HG03575 (cell line): ENCODE measurements at regions not wholly inside any gene's neighbourhood (a gene's known extent, or its start where the extent isn't known, plus 50 kb on each side); places are given as distances from the start of the nearest gene placed in this dataset.
"Not testable (repeated sequence)": the region's sequence is repeated elsewhere in the genome, so short reads cannot be mapped to it uniquely, and the experiment has no call there.

Experiments used
- ATAC-seq: cut with Tn5 transposase; IDR thresholded peaks from one replicate; pipeline ENCODE4 v1.9.1; 2021; ENCODE audit not compliant: unreplicated experiment, insufficient number of reproducible peaks, low FRiP score; ENCODE audit errors: extremely low read depth

DNA sequence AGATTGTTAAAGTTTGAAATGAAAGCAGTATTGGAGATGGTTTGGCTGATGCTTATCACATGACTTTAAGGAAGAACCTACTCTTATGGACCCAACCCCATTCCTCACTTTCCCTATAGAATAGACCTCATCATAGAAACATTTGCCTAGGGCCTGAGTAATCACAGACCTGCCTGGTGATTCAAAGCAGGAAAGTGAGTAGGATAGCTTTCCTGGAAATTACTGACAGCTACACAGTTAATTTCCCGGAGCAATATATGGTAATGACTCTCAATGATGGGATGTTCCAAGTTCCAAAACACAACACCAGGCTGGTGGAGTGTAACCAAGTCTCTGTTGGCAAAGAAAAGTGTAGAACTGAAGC lies 233.8 kb downstream of the SIM1 start:
- no peak for ATAC-seq

DNA sequence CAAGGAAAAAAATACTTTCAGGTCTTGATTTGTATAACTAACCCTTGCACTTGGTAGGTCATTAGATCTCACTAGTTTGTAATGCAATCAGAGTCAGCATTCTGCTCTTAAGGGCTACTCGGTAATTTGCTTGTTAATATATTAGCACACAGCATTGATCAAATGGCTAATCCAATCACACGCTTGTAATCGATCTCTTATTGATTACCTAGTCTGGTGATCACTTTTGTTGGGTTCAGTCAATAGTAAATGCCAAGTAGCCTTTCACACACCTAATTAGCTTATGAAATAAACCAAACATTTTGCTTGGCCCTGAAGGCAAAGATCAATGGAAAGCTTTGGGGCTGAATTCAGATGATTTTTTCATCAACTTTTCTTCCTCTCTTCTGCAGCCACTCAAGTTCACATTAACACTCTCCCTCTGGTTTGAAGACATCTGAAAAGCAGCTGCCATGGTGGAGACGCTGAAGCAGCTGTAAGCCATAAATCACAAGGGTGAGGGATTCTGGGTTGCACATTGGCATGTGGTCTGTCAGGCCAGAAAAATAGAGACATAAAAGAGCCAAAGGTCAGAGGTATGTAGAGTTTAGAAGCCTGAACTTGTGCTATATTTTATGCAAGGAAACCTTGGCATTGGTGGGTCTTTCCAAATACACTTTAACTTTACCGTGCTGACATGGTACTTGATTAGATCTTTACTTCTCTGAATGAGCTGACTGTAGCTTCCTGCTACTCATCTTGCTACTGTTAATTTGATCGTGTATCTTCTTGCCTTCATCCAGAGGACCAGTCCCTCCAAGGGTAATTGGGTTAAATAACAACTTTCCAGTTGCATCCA lies 234.4 kb downstream of the SIM1 start:
- ATAC-seq: no peak

DNA sequence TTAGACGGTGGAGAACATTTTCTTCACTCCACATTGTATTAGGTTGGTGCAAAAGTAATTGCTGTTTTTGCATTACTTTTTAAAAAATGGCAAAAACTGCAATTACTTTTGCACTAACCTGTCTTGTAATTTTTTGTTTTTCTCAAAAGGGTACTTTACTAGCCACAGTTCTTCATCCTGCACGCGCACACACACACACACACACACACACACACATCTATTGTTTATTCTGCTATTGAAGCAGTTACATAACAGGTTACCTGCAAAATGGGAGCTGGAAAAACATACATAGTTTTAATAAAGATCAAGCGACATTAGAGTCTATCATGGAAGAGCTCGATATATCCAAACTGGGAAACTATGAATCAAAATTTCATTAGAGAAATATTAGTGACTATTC lies 235.2 kb downstream of the SIM1 start:
- no peak for ATAC-seq

DNA sequence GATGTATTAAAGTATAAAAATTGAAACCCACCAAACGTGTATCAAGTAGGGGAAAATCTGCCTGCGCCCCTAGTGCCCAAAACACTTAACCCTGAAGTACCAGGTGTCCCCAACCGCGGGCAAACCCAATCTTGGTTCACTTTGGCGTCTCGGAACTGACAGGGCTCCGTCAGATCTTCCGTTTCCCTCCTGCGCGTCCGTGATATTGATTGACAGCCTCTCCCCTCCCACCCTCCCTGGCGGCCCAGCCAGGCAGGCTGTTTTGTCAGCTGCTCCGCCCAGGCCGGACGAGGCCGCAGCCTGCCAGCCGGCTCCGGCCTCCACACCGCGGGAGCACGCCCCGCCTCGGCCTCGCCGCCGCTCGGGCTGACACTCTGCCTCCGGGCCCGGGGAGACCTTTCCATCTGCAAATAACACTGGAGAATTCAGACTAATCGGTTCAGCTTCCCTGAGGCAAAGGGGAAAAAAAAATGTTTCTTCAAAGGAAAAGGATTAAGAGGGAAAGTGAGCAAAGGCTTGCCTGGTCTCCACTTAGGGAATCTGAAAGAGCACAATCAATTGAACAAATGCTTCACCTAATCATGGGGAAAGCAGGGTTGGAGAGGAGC lies 234.9 kb upstream of the MCHR2 start:
- peak; percentile 93 for ATAC-seq

DNA sequence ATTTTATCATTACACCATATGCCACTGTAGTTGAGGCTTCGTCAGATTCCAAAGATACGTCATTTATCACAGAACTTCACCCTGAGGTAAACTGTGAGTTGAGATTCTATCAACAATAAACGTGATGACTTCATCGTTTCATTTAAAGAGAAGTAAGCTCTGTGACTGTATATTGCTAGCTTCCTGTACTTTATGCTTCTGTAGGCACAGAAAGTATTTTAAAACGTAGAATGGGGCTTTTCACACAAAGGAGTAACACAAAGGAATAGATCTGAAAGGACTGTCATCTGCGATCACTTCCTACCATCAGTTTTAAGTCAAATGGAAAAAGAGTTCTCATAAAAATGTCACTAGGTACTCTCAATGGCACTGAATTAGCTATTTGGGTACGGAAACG lies 234.4 kb upstream of the MCHR2 start:
- ATAC-seq: peak; percentile 8

DNA sequence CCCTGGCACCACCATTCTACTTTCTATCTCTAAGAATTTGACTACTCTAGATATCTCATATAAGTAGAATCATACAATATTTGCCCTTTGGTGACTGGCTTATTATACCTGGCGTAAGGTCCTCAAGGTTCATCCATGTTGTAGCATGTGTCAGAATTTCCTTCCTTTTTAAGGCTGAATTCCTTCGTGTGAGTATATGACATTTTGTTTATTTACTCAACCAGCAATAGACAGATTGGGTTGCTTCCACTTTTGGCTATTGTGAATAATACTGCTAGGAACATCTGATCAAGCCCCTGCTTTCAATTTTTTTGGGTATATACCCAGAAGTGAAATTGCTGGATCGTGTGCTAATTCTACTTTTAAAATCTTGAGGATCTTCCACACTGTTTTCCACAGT lies 232.8 kb upstream of the MCHR2 start:
- no peak for ATAC-seq

DNA sequence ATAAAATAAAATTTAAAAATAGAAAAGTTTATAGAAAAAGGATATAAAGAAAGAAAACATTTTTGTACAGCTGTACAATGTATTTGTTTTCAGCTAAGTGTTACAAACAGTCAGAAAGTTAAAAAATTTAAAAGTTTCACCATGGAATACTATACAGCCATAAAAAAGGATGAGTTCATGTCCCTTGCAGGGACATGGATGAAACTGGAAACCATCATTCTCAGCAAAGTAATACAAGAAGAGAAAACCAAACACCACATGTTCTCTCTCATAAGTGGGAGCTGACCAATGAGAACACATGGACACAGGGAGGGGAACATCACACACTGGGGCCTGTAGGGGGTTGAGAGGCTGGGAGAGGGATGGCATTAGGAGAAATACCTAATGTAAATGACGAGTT lies 229.9 kb upstream of the MCHR2 start:
- ATAC-seq: not testable (repeated sequence)

DNA sequence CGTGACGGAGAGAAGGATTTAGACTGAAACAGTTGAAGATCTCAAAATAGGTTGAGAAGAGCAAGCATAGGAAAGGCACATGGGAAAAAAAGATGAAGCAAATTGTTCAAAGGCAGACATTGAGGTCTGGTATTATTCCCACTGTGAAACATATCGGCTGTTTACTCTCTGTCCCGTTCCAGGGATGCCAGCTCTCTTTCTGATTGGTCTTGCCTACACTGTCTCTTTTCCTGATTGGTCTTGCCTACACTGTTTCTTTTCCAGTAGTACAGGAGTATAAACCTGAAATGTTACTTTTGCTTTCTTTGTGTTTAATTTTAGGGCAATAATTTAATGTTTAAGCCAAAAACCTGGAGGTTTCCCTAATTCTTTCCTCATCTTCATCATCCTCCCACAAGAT lies 226.5 kb upstream of the MCHR2 start:
- no peak for ATAC-seq

DNA sequence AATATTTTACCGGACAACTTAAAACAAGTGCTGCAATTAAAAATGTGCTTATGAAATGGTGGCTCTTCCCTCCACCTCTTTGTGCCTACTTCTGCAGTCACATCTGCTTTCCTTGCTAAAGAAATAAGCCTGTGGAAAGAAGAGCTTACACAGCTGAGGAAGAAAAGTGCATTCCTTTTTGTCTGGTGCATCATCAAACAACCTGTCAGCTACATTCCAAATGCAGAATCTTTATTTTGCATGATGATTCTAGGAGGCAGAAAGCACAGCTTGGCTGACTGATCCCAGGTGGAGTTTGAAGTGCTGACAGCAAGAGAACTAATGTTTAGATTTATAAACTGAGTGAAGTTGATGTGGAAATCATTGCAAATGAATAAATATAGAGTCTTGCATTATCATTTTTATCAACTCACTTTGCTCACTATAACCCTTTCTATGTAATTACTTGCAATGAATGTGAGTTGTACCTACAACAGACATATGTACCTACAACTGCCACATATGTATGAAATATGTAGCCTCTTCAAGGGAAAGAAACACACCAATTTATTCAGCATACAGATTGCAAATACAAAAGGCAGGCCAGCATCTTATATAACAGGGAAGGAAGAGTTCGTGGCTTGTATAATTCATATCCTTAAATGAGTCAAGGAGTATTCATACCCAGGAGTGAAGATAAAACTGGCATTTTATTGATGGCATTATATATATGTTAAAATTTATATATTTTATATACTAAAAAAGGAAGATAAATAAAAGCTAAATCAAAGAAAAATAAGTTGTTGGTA lies 223.4 kb upstream of the MCHR2 start:
- ATAC-seq: no peak

DNA sequence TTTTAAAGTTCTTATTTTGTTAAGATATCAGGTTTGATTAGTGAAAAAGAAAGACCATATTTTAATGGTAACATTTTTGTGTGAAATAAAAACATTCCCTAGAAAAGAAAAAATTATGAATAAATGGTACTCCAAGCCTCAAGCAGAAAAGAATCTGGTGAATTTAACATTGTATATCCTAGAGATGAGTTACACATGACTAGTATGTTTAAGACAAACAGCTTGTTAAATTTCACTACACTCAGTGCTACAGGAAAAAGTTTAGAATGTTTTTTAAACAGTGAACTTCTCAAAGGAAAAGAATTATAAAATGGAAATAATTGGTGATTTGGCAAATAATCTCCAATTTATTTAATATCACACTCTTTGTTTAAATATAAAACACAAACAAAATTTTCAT lies 222.7 kb upstream of the MCHR2 start:
- no peak for ATAC-seq

DNA sequence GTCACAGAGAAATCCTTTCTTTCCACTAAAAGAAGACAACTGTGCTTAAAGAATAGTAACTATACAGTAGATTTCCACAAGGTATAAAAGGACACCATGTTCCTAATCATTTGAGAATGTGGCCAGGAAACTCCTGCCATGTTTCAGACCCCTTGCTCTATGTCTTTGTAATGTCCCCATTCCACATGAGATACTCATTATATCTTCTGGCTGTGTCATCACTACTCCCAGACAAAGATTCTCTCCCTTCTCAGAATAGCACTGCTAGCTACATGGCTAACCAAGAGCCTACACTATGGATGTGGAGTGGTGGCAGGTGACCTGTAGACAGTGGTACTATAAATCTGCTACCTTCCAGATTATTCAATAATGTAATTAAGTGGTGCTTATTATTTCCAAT lies 218.1 kb upstream of the MCHR2 start:
- ATAC-seq: no peak

DNA sequence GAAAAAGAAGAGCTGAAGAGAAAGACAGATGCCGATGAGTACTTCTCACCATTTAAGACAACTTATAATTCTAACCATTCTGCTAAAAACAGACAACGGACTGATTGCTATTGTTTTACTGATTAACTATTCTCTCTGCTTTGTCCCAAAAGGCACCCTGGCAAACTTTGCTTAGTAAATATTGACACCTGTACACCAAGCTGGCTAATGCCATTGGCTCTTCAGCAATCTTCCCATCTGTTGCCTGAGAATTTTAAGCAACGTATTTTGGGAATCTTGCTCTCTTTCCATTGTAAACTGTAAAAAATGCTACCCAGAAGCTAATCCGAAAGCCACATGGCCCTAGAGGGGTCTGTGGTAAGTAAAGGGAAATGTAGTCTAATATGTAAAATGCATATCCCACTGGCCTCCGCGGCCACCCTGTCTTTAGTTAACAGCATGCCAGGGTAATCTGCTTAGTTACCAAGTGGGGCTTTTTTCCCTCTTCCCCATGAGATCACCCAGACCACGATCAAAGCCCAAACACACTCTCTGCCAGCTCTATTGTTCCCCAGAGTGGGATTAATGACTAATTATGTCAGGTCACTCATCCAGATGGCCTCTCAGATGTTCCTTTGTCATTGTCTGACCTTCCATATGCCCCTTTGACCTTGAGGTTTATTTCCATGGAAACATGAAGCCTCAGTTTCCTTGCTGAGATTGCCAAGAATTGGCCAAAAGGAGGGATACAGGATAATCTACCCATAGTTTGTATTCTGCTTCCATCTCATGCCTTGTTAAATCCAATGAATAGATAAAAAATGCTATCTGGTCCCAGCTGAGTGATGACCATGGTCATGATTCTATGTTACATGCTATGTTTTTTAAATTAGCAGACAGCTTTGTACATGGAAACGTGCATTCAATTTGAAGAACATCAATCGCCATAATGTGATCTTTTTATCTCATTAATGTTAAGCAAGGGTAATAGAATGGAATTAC lies 216.4 kb upstream of the MCHR2 start:
- ATAC-seq: no peak

DNA sequence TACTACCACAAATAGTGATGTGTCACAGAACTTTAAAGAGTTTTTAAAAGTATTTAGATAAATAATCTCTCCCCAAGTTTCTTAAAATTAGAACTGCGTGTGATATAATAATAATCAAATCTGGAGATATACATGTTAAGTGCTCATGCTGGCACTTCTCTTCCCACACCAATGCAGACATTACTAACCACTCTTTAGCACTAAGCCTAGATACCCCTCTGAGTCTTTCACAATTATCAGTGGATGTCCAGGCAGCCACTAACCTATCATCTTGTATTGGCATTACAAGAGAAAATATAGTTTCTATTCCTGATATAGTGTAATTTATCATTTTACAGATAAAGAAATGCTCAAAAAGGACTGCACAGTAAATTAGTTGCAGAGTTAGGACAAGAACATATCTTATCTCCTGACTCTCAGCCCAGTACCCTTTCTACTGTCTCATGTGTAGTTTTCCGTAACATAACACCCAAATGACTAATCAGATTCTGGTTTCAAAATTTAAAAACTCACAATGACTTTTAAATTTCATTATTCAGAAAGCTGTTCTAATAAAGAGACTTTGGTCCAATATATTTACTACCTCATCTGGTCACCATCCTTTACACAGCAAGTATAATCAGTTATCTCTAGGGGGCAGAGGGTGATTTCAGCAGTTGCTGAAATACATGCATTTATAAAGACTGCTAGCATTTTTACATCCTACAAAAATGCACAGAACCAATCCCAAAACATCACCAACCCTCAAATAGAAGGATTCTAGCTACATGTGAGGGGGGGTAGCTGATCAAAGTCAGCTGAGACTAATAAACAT lies 215.5 kb upstream of the MCHR2 start:
- ATAC-seq: no peak

DNA sequence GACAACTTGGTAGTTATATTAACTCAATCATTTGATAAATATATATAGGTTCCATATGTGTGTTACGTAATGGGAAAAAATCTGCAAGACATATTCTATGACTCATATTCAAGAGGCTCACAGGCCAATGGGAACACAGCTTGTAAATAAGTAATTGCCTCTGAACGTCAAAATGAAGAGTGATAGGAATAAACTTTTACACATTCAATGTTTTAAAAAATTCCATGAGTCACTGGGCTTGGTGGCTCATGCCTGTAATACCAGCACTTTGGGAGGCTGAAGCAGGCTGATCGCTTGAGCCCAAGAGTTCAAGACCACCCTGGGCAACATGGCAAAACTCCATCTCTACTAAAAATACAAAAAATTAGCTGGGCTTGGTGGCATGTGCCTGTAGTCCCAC lies 209.4 kb upstream of the MCHR2 start:
- ATAC-seq: no peak

DNA sequence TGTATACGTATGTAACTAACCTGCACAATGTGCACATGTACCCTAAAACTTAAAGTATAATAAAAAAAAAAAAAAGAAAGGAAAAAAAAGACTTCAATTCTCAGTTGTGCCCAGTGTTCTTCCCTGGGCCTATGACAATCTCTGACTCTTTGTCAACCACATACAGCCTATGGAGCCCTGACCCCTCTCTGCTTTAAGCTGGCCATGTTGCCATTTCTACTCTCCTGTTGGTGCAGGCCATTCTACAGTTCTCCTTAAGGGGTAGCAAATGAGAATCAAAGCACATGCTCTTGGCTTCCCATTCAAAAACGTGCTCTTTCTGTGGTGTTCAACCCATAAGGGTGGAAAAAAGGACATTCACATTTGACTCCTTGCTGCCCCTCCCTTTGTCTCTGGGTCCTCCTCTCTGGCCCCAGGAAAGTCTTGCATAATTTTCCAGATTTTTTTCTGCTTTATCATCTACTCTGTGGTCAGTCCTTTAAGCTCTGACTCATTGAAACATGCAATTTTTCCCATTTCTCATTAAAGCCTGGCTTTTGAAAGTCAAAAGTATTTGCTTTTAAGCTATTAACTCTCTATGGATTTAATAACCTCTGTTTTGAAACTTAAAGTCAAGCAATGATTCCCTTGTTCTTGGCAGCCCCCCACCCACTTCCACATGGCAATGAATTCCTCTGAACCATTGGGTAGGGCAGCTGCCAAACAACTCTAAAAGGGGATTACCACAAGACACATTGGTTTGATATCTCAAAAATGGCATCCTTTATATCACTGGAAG lies 208.6 kb upstream of the MCHR2 start:
- no peak for ATAC-seq

DNA sequence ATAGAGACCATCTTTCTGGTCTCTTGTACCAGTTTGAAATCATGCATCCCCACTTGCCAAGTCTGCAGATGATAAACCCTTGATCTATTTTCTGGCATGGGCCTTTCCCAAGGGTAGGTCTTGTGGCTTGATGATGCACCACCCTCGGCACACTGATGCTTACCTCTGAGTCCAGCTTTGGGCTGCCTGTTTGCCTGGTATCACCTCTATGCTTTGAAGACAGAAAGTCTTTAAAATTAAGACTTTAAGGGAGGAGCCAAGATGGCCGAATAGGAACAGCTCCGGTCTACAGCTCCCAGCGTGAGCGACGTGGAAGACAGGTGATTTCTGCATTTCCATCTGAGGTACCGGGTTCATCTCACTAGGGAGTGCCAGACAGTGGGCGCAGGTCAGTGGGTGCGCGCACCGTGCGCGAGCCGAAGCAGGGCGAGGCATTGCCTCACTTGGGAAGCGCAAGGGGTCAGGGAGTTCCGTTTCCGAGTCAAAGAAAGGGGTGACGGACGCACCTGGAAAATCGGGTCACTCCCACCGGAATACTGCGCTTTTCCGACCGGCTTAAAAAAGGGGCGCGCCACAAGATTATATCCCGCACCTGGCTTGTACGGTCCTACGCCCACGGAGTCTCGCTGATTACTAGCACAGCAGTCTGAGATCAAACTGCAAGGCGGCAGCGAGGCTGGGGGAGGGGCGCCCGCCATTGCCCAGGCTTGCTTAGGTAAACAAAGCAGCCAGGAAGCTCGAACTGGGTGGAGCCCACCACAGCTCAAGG lies 202.4 kb upstream of the MCHR2 start:
- not testable (repeated sequence) for ATAC-seq

DNA sequence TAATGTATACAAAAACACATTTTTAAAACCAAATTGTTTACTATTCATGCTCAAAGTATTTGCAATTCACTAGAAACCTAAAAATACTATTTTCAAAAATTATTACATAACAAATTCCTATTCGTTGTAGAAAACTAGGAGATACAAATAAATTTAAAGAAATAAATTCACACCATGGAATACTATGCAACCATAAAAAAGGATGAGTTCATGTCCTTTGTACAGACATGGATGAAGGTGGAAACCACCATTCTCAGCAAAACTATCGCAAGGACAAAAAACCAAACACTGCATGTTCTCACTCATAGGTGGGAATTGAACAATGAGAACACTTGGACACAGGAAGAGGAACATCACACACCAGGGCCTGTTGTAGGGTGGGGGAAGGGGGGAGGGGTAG lies 201.2 kb upstream of the MCHR2 start:
- ATAC-seq: not testable (repeated sequence)
